HG03280 (cell line): ENCODE measurements at regions not wholly inside any gene's neighbourhood (a gene's known extent, or its start where the extent isn't known, plus 50 kb on each side); places are given as distances from the start of the nearest gene placed in this dataset.
"Not testable (repeated sequence)": the region's sequence is repeated elsewhere in the genome, so short reads cannot be mapped to it uniquely, and the experiment has no call there.

Experiments
- ATAC-seq: cut with Tn5 transposase; IDR thresholded peaks from one replicate; pipeline ENCODE4 v1.9.1; 2021; ENCODE audit warnings: mild to moderate bottlenecking, moderate library complexity; ENCODE audit not compliant: unreplicated experiment

- no peak for ATAC-seq
Measured at GRCh38 chr1:181192316-181192715, 103.8 kb downstream of the IER5 start.

- ATAC-seq = no peak
Measured at GRCh38 chr1:181202986-181203555, 114.6 kb downstream of the IER5 start.

GRCh38 chr1:181204530-181204929 lies 116.0 kb downstream of the IER5 start:
- ATAC-seq = no peak

- no peak for ATAC-seq
Measured at GRCh38 chr1:181205901-181206300, 117.4 kb downstream of the IER5 start.

- no peak for ATAC-seq
Measured at GRCh38 chr1:181206513-181206912, 118.0 kb downstream of the IER5 start.

GRCh38 chr1:181206979-181207790 lies 118.7 kb downstream of the IER5 start:
- no peak for ATAC-seq

GRCh38 chr1:181208083-181208482 lies 119.6 kb downstream of the IER5 start:
- ATAC-seq = no peak

GRCh38 chr1:181208967-181209366 lies 120.5 kb downstream of the IER5 start:
- no peak for ATAC-seq

- ATAC-seq = no peak
Measured at GRCh38 chr1:181213056-181213455, 124.6 kb downstream of the IER5 start.

- no peak for ATAC-seq
Measured at GRCh38 chr1:181216591-181216994, 128.1 kb downstream of the IER5 start.

GRCh38 chr1:181219938-181220337 lies 131.4 kb downstream of the IER5 start:
- no peak for ATAC-seq

GRCh38 chr1:181221078-181221477 lies 132.6 kb downstream of the IER5 start:
- no peak for ATAC-seq

- ATAC-seq = no peak
Measured at GRCh38 chr1:181222972-181223505, 134.5 kb downstream of the IER5 start.

- ATAC-seq = not testable (repeated sequence)
Measured at GRCh38 chr1:181226728-181227127, 138.2 kb downstream of the IER5 start.

- ATAC-seq = no peak
Measured at GRCh38 chr1:181239086-181239485, 150.6 kb downstream of the IER5 start.

GRCh38 chr1:181246320-181246719 lies 157.8 kb downstream of the IER5 start:
- ATAC-seq = not testable (repeated sequence)

- not testable (repeated sequence) for ATAC-seq
Measured at GRCh38 chr1:181248361-181248760, 159.9 kb downstream of the IER5 start.

- ATAC-seq = no peak
Measured at GRCh38 chr1:181249186-181249585, 160.7 kb downstream of the IER5 start.

GRCh38 chr1:181250038-181250437 lies 161.5 kb downstream of the IER5 start:
- no peak for ATAC-seq

- ATAC-seq = no peak
Measured at GRCh38 chr1:181251001-181251712, 162.7 kb downstream of the IER5 start.

GRCh38 chr1:181251713-181252075 lies 163.2 kb downstream of the IER5 start:
- no peak for ATAC-seq

GRCh38 chr1:181253601-181254000 lies 165.1 kb downstream of the IER5 start:
- not testable (repeated sequence) for ATAC-seq
